Osteocyte (in vitro differentiated cells): ENCODE measurements at regions not wholly inside any gene's neighbourhood (a gene's known extent, or its start where the extent isn't known, plus 50 kb on each side); places are given as distances from the start of the nearest gene placed in this dataset.
"Not testable (repeated sequence)": the region's sequence is repeated elsewhere in the genome, so short reads cannot be mapped to it uniquely, and the experiment has no call there.

ENCODE experiments used
- DNase-seq: peaks from one replicate; pipeline ENCODE4 v3.0.0; 2021; ENCODE audit warnings: mixed read lengths; ENCODE audit not compliant: unreplicated experiment; ENCODE audit errors: extremely low spot score
- H3K27ac Mint-ChIP-seq: one replicate; pipeline ENCODE4 v1.8.0; 2021; ENCODE audit warnings: mild to moderate bottlenecking, mixed read lengths; ENCODE audit not compliant: unreplicated experiment
- H3K27me3 Mint-ChIP-seq: one replicate; pipeline ENCODE4 v1.8.0; 2021; ENCODE audit warnings: mixed read lengths; ENCODE audit not compliant: unreplicated experiment
- H3K36me3 Mint-ChIP-seq: one replicate; pipeline ENCODE4 v1.8.0; 2021; ENCODE audit warnings: mixed read lengths; ENCODE audit not compliant: unreplicated experiment
- H3K4me1 Mint-ChIP-seq: one replicate; pipeline ENCODE4 v1.8.0; 2021; ENCODE audit warnings: mixed read lengths; ENCODE audit not compliant: unreplicated experiment
- H3K4me3 Mint-ChIP-seq: one replicate; pipeline ENCODE4 v1.8.0; 2021; ENCODE audit warnings: mild to moderate bottlenecking, moderate library complexity, mixed read lengths; ENCODE audit not compliant: unreplicated experiment
- H3K9me3 Mint-ChIP-seq: one replicate; pipeline ENCODE4 v1.8.0; 2021; ENCODE audit warnings: mixed read lengths; ENCODE audit not compliant: unreplicated experiment
- TF ChIP-seq, protein P1 (sequence below): fragments of 200-600 bp; sonication (generic); IDR thresholded peaks from 2 replicates; pipeline ENCODE4 v1.5.0; 2021; ENCODE audit warnings: antibody characterized with exemption, mild to moderate bottlenecking, moderate library complexity

DNA sequence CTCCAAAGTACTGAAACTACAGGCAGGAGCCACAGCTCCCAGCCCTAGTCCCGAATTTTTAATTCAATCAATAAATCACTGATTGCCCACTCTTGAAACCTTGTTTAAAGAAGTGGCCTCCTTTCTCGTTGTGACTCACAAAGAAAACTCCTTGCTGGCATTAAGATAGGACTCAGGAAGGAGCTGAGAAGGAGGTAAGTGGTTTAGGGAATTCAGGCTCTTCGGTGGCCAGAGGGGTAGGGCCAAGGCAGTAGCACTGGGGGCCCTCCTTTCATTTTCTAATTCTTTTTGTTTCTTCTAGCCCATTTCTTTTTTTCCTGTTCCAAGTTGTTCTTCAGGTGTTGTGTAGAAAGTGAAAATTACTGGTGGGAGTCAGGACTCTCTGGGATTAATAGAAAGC, 86.2 kb upstream of the OR9Q1 start:
- H3K9me3 Mint-ChIP-seq: no peaks in the 10 kb centered on the region
- H3K27me3 Mint-ChIP-seq: no peaks in the 10 kb centered on the region
- no peak overlapping the region for H3K27ac Mint-ChIP-seq
- H3K4me1 Mint-ChIP-seq: no peaks in the 10 kb centered on the region
- DNase-seq: no peak
- TF ChIP-seq, protein P1, sequence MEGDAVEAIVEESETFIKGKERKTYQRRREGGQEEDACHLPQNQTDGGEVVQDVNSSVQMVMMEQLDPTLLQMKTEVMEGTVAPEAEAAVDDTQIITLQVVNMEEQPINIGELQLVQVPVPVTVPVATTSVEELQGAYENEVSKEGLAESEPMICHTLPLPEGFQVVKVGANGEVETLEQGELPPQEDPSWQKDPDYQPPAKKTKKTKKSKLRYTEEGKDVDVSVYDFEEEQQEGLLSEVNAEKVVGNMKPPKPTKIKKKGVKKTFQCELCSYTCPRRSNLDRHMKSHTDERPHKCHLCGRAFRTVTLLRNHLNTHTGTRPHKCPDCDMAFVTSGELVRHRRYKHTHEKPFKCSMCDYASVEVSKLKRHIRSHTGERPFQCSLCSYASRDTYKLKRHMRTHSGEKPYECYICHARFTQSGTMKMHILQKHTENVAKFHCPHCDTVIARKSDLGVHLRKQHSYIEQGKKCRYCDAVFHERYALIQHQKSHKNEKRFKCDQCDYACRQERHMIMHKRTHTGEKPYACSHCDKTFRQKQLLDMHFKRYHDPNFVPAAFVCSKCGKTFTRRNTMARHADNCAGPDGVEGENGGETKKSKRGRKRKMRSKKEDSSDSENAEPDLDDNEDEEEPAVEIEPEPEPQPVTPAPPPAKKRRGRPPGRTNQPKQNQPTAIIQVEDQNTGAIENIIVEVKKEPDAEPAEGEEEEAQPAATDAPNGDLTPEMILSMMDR: no peak
- no peak overlapping the region for H3K4me3 Mint-ChIP-seq
- no peaks in the 10 kb centered on the region for H3K36me3 Mint-ChIP-seq

DNA sequence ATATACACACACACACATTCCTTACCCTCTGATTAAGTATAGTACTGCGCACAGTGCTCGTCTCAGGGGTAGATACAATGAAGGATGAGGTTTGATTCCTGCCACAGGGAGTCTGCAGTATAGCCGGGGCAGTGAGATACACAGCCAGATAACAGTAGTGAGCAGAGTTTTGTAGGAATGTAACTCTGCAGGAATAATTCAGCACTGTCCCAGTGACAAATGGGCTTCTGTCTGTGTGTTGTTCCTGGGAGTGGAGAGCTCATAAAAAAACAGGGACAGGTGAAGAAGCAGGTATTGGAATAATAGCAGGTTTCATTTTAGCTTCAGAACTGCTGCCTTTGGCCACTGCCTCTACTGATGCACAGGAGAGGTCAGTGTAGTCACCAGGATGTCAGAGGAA, 85.3 kb upstream of the OR9Q1 start:
- H3K4me1 Mint-ChIP-seq: no peaks in the 10 kb centered on the region
- H3K36me3 Mint-ChIP-seq: no peaks in the 10 kb centered on the region
- H3K9me3 Mint-ChIP-seq: no peaks in the 10 kb centered on the region
- no peak overlapping the region for H3K27ac Mint-ChIP-seq
- TF ChIP-seq, protein P1: no peak
- no peaks in the 10 kb centered on the region for H3K27me3 Mint-ChIP-seq
- DNase-seq: no peak
- no peak overlapping the region for H3K4me3 Mint-ChIP-seq

DNA sequence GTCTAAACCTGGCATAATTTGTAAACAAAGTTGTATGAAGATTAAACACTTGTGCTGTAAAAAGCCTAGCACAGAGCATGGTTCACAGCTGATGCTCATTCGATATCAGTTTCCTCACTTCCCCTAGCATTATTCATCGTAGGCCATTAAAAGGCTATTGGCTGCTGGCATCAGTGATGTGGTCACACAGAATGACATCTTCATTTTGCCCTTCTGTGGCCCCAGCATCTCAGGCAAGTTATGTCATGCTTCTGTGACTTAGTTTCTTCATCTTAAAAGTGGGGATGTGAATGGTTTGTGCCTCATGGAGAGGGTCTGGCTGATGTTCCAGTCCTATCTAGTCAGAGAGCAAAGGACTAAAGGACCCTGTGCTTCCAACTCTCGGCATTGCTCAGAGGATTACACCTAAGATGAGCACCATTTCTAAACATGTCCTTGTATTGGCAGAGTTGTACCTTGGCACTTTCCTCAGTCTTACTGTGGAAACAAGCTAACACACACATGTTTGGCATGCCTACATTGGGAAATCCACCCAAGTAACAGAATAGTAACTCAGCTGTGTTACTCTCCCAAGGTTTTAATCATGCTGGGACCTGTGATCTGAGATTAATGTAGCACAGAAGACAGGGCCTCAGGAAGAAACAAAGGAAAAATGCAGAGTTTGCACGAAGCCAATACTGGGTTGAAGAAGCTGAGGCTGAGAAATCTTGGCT, 83.5 kb upstream of the OR9Q1 start:
- Mint-ChIP-seq H3K36me3 (no peaks in the 10 kb centered on the region), H3K4me1 (no peaks in the 10 kb centered on the region), H3K27ac (no peak overlapping the region), H3K4me3 (no peak overlapping the region), H3K9me3 (no peaks in the 10 kb centered on the region), H3K27me3 (no peaks in the 10 kb centered on the region)
- TF ChIP-seq, protein P1: no peak
- DNase-seq: no peak

DNA sequence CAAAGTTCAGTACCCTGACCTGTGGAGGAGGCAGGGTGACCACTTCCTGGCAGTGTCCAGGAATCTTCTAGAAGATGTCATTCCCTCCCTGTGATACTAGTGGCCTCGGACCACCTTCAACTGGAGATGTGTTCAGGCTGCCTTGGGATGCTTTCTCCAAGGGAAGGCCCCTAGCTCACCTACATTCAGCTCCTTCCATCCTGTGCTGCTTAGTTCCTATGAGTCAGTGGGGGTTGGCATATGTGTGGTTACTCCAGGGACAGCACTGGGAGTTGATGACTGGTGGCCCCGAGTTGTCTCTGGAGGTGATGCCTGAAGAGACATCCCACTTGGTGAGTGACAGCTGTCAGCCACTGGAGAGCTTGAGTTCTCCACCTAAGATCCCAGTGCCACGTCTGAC, 81.8 kb upstream of the OR9Q1 start:
- no peaks in the 10 kb centered on the region for H3K4me1 Mint-ChIP-seq
- H3K4me3 Mint-ChIP-seq: no peak overlapping the region
- no peaks in the 10 kb centered on the region for H3K27me3 Mint-ChIP-seq
- DNase-seq: no peak
- TF ChIP-seq, protein P1: no peak
- no peaks in the 10 kb centered on the region for H3K36me3 Mint-ChIP-seq
- H3K9me3 Mint-ChIP-seq: no peaks in the 10 kb centered on the region
- H3K27ac Mint-ChIP-seq: no peak overlapping the region

DNA sequence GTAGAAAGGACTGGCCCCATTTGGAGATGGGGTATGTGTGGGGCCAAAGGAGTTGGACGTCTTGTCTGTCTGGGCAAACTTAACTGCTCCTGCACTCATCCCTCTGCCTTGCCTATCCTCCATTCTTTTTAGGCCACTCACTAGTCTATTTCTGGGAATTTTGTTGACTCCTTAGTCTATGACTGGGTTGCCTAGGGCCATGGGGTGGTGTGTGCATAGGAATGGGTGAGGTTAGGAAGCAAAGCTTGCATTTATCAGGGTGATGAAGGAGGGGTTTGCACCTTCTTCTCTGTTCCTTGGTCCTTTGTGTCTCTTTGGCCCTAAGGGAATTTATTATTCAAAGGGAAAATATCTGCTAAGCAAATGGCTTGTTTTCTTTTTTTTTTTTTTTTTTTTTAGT, 80.9 kb upstream of the OR9Q1 start:
- DNase-seq: no peak
- Mint-ChIP-seq H3K9me3 (no peaks in the 10 kb centered on the region), H3K27me3 (no peaks in the 10 kb centered on the region), H3K4me3 (no peak overlapping the region), H3K27ac (no peak overlapping the region), H3K36me3 (no peaks in the 10 kb centered on the region), H3K4me1 (no peaks in the 10 kb centered on the region)
- TF ChIP-seq, protein P1: no peak

DNA sequence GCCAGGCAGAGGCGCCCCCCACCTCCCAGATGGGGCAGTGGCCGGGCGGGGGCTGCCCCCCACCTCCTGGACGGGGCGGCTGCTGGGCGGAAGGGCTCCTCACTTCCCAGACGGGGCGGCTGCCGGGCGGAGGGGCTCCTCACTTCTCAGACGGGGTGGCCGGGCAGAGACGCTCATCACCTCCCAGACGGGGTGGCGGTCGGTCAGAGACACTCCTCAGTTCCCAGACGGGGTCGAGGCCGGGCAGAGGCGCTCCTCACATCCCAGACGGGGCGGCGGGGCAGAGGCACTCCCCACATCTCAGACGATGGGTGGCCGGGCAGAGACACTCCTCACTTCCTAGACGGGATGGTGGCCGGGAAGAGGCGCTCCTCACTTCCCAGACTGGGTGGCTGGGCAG, 79.9 kb upstream of the OR9Q1 start:
- not testable (repeated sequence) for H3K4me3 Mint-ChIP-seq, DNase-seq, H3K27ac Mint-ChIP-seq, H3K36me3 Mint-ChIP-seq, H3K9me3 Mint-ChIP-seq, H3K27me3 Mint-ChIP-seq, H3K4me1 Mint-ChIP-seq
